ENCODE measurements at regions not wholly inside any gene's neighbourhood (a gene's known extent, or its start where the extent isn't known, plus 50 kb on each side); places are given as distances from the start of the nearest gene placed in this dataset.

DNA sequence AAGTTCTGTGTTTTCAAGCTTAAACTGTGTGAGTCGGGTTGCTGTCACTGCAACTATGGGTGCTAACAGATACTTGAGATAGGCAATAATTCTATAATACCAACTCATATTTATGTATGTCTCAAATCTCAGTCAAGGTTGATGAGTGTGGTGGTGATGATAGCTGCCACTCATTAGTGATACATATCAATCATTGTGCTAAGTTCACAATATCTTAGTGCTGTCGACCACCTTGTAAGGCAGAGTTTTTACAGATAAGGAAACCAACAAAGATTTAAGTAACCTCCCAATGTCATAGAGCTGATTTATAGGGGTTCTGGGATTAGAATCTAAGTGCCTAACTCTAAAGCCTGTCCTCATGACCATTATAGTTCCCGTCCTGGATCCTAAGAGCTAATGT is 82.5 kb downstream of the ELAPOR2 start:
- TF ChIP-seq MXI1 (IDR thresholded peaks at IDR 0.05; ENCODE audit: low read depth, low read length) (no peak), JUNB (IDR thresholded peaks at IDR 0.05) (no peak), NRF1 (conservative IDR thresholded peaks at IDR 0.05; ENCODE audit: low read depth, low read length) (no peak), TCF12 (IDR thresholded peaks at IDR 0.05; ENCODE audit: low read depth, low read length) (no peak), JUND (IDR thresholded peaks at IDR 0.05; ENCODE audit: low read depth, low read length) (no peak), ATF7 (IDR thresholded peaks at IDR 0.05; ENCODE audit: low read depth) (no peak), TARDBP (IDR thresholded peaks at IDR 0.05; ENCODE audit: borderline replicate concordance) (no peak), RAD21 (IDR thresholded peaks at IDR 0.05; ENCODE audit: insufficient read depth, low read depth, low read length) (no peak)
- TF ChIP-seq, protein P1, sequence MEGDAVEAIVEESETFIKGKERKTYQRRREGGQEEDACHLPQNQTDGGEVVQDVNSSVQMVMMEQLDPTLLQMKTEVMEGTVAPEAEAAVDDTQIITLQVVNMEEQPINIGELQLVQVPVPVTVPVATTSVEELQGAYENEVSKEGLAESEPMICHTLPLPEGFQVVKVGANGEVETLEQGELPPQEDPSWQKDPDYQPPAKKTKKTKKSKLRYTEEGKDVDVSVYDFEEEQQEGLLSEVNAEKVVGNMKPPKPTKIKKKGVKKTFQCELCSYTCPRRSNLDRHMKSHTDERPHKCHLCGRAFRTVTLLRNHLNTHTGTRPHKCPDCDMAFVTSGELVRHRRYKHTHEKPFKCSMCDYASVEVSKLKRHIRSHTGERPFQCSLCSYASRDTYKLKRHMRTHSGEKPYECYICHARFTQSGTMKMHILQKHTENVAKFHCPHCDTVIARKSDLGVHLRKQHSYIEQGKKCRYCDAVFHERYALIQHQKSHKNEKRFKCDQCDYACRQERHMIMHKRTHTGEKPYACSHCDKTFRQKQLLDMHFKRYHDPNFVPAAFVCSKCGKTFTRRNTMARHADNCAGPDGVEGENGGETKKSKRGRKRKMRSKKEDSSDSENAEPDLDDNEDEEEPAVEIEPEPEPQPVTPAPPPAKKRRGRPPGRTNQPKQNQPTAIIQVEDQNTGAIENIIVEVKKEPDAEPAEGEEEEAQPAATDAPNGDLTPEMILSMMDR (IDR thresholded peaks at IDR 0.05 in 2 of 3, conservative IDR thresholded peaks at IDR 0.05 in 1 of 3; ENCODE audit: control insufficient read depth in 2 of 3, extremely low read depth in 1 of 3, insufficient read depth in 1 of 3, low read depth in 3 of 3, low read length in 3 of 3), result no peak
- TF ChIP-seq, protein P2, sequence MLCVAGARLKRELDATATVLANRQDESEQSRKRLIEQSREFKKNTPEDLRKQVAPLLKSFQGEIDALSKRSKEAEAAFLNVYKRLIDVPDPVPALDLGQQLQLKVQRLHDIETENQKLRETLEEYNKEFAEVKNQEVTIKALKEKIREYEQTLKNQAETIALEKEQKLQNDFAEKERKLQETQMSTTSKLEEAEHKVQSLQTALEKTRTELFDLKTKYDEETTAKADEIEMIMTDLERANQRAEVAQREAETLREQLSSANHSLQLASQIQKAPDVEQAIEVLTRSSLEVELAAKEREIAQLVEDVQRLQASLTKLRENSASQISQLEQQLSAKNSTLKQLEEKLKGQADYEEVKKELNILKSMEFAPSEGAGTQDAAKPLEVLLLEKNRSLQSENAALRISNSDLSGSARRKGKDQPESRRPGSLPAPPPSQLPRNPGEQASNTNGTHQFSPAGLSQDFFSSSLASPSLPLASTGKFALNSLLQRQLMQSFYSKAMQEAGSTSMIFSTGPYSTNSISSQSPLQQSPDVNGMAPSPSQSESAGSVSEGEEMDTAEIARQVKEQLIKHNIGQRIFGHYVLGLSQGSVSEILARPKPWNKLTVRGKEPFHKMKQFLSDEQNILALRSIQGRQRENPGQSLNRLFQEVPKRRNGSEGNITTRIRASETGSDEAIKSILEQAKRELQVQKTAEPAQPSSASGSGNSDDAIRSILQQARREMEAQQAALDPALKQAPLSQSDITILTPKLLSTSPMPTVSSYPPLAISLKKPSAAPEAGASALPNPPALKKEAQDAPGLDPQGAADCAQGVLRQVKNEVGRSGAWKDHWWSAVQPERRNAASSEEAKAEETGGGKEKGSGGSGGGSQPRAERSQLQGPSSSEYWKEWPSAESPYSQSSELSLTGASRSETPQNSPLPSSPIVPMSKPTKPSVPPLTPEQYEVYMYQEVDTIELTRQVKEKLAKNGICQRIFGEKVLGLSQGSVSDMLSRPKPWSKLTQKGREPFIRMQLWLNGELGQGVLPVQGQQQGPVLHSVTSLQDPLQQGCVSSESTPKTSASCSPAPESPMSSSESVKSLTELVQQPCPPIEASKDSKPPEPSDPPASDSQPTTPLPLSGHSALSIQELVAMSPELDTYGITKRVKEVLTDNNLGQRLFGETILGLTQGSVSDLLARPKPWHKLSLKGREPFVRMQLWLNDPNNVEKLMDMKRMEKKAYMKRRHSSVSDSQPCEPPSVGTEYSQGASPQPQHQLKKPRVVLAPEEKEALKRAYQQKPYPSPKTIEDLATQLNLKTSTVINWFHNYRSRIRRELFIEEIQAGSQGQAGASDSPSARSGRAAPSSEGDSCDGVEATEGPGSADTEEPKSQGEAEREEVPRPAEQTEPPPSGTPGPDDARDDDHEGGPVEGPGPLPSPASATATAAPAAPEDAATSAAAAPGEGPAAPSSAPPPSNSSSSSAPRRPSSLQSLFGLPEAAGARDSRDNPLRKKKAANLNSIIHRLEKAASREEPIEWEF (IDR thresholded peaks at IDR 0.05; ENCODE audit: insufficient replicate concordance, low read depth, low read length), result no peak
- TF ChIP-seq, protein P3, sequence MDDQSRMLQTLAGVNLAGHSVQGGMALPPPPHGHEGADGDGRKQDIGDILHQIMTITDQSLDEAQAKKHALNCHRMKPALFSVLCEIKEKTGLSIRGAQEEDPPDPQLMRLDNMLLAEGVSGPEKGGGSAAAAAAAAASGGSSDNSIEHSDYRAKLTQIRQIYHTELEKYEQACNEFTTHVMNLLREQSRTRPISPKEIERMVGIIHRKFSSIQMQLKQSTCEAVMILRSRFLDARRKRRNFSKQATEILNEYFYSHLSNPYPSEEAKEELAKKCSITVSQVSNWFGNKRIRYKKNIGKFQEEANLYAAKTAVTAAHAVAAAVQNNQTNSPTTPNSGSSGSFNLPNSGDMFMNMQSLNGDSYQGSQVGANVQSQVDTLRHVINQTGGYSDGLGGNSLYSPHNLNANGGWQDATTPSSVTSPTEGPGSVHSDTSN (IDR thresholded peaks at IDR 0.05; ENCODE audit: insufficient replicate concordance, low read depth, low read length), result no peak
- TF ChIP-seq, protein P4, sequence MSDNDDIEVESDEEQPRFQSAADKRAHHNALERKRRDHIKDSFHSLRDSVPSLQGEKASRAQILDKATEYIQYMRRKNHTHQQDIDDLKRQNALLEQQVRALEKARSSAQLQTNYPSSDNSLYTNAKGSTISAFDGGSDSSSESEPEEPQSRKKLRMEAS (IDR thresholded peaks at IDR 0.05; ENCODE audit: low read depth, low read length), result no peak
- TF ChIP-seq, protein P5, sequence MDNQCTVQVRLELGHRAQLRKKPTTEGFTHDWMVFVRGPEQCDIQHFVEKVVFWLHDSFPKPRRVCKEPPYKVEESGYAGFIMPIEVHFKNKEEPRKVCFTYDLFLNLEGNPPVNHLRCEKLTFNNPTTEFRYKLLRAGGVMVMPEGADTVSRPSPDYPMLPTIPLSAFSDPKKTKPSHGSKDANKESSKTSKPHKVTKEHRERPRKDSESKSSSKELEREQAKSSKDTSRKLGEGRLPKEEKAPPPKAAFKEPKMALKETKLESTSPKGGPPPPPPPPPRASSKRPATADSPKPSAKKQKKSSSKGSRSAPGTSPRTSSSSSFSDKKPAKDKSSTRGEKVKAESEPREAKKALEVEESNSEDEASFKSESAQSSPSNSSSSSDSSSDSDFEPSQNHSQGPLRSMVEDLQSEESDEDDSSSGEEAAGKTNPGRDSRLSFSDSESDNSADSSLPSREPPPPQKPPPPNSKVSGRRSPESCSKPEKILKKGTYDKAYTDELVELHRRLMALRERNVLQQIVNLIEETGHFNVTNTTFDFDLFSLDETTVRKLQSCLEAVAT (IDR thresholded peaks at IDR 0.05), result no peak
